B cell (primary cell): ENCODE measurements at regions not wholly inside any gene's neighbourhood (a gene's known extent, or its start where the extent isn't known, plus 50 kb on each side); places are given as distances from the start of the nearest gene placed in this dataset.

ENCODE experiments used
- EZH2 ChIP-seq: IDR thresholded peaks from 2 replicates; pipeline ENCODE4 v1.6.1; 2012; ENCODE audit warnings: borderline replicate concordance, low read depth, mild to moderate bottlenecking, moderate library complexity, low read length; ENCODE audit not compliant: insufficient read depth, poor library complexity, severe bottlenecking
- TF ChIP-seq, protein P1 (sequence below): fragments of 200-600 bp; IDR thresholded peaks from one replicate; pipeline ENCODE4 v1.8.0; 2022; ENCODE audit warnings: antibody characterized with exemption, mild to moderate bottlenecking

DNA sequence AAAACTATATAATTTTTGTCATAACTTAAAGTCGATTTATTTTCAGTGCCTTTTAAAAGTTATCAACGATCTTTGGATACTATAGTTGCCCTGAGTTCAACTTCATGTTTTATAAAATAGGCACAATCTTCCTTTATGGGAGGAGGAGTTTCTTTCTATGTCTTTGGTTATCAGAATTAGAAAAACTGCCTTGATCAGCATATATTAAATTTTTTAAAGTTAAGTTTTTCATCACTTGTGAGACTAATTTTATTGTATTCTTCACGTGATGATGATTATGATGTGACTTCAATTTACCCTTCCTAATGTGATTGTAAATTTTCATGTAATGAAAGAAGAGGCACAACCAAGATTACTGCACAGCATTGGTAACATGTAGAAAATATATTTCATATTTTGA lies 58.2 kb upstream of the TMPRSS15 start:
- TF ChIP-seq, protein P1, sequence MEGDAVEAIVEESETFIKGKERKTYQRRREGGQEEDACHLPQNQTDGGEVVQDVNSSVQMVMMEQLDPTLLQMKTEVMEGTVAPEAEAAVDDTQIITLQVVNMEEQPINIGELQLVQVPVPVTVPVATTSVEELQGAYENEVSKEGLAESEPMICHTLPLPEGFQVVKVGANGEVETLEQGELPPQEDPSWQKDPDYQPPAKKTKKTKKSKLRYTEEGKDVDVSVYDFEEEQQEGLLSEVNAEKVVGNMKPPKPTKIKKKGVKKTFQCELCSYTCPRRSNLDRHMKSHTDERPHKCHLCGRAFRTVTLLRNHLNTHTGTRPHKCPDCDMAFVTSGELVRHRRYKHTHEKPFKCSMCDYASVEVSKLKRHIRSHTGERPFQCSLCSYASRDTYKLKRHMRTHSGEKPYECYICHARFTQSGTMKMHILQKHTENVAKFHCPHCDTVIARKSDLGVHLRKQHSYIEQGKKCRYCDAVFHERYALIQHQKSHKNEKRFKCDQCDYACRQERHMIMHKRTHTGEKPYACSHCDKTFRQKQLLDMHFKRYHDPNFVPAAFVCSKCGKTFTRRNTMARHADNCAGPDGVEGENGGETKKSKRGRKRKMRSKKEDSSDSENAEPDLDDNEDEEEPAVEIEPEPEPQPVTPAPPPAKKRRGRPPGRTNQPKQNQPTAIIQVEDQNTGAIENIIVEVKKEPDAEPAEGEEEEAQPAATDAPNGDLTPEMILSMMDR, result no peak
- no peak for TF ChIP-seq EZH2
